ENCODE measurements at regions not wholly inside any gene's neighbourhood (a gene's known extent, or its start where the extent isn't known, plus 50 kb on each side); places are given as distances from the start of the nearest gene placed in this dataset.

DNA sequence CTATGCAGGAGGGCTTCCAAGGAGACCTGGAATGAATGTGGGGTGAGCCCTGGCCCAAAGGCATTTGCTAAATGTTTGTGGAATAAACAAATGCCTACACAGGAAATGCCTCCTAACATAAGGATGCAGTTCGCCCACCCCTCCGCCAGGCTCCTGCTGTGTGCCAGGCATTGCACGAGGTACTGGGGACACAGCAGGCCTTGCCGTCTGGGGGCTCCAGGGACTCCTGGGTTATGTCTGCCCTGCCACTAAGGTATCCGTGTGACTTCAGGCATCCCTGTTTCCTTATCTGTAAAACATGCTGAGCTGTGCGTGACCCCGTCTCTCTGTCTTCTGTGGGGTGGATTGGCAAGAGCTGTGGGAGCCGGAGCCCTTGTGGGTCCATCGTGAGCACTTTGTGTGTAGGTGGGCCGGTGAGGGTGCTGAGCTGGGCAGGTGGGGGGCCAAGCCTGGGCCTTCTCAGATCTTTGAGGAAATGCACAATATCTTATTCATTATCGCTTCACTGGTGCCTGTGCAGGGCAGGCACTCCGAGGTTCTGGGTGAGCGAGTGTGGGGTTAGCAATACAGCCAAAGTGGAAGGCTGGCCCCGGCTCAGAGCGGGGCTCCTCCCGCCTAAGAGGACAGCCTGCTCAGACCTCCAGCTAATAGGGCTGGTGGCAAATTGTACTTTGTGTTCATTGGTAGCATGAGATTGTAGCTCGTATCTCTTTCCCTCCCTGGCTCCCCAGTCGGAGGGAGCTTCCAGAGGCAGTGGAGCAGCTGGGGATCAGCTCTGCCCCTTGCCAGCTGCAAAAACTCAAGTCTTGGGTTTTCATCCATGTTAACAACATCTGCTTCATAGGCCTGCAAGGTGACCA lies 126.8 kb downstream of the GLI2 start:
- Histone ChIP-seq H3K4me3 (no peak overlapping the region), H3K4me1 (peaks cover 0 to 8% (median 0%) of the 10 kb centered on the region in 4 donors), H3K36me3 (no peaks in the 10 kb centered on the region), H3K9me3 (no peaks in the 10 kb centered on the region), H3K27ac (no peak overlapping the region), H3K27me3 (no peaks in the 10 kb centered on the region)
- no peak for TF ChIP-seq POLR2A (IDR thresholded peaks at IDR 0.05)
- TF ChIP-seq, protein P1, sequence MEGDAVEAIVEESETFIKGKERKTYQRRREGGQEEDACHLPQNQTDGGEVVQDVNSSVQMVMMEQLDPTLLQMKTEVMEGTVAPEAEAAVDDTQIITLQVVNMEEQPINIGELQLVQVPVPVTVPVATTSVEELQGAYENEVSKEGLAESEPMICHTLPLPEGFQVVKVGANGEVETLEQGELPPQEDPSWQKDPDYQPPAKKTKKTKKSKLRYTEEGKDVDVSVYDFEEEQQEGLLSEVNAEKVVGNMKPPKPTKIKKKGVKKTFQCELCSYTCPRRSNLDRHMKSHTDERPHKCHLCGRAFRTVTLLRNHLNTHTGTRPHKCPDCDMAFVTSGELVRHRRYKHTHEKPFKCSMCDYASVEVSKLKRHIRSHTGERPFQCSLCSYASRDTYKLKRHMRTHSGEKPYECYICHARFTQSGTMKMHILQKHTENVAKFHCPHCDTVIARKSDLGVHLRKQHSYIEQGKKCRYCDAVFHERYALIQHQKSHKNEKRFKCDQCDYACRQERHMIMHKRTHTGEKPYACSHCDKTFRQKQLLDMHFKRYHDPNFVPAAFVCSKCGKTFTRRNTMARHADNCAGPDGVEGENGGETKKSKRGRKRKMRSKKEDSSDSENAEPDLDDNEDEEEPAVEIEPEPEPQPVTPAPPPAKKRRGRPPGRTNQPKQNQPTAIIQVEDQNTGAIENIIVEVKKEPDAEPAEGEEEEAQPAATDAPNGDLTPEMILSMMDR (IDR thresholded peaks at IDR 0.05) = no peak
- peak in 1 of 3 donors; percentile 38 for DNase-seq

GRCh38 chr2:120863146-120863545 lies 127.5 kb downstream of the GLI2 start:
- peak in 1 of 3 donors; percentile 18 for DNase-seq

DNA sequence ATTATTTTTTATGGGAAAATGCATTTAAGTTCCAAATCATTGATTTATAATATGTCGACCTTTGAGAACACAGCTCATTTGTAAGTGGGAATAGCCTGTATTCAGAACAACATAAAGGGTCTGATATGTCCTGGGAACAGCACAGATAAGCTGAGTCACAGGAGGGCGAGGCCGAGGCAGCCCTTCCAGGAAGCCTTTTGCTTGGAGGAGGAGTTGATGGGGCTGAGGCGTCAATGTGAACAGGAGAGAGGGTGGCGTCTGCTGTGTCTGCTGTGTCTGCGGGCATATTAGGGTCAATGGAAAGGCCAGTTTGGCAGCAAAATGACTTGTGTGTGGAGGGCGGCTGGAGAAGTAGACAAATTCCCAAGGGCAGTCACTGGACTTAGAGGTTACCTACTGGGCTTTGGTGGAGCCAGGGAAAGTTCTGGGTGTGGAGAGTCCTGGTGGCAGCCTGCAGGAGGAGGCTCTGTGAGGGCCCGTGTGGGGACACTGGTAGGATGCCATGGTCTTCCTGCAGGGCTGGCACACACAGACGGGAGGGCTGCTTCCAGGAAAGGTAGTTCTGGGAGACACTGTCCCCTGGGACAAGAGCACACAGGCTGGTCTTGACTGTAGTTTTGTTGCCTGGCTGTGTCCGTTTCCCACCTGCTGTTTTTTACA lies 128.1 kb downstream of the GLI2 start:
- peak in 1 of 3 donors; percentile 35 for DNase-seq
- no peak overlapping the region for H3K4me3 ChIP-seq
- peaks cover 0 to 8% (median 0%) of the 10 kb centered on the region in 4 donors for H3K4me1 ChIP-seq
- no peaks in the 10 kb centered on the region for H3K36me3 ChIP-seq
- TF ChIP-seq POLR2A (IDR thresholded peaks at IDR 0.05) = no peak
- TF ChIP-seq, protein P1 (IDR thresholded peaks at IDR 0.05) = no peak
- no peaks in the 10 kb centered on the region for H3K9me3 ChIP-seq
- no peak overlapping the region for H3K27ac ChIP-seq
- no peaks in the 10 kb centered on the region for H3K27me3 ChIP-seq

More at GRCh38 chr2:120863146-120863545, 127.5 kb downstream of the GLI2 start:
- no peaks in the 10 kb centered on the region for H3K27me3 ChIP-seq
- no peaks in the 10 kb centered on the region for H3K9me3 ChIP-seq
- H3K4me3 ChIP-seq = no peak overlapping the region
- no peak overlapping the region for H3K27ac ChIP-seq
- TF ChIP-seq POLR2A (IDR thresholded peaks at IDR 0.05) = no peak
- TF ChIP-seq, protein P1 (IDR thresholded peaks at IDR 0.05) = no peak
- H3K36me3 ChIP-seq = no peaks in the 10 kb centered on the region
- H3K4me1 ChIP-seq = peaks cover 0 to 8% (median 0%) of the 10 kb centered on the region in 4 donors

DNA sequence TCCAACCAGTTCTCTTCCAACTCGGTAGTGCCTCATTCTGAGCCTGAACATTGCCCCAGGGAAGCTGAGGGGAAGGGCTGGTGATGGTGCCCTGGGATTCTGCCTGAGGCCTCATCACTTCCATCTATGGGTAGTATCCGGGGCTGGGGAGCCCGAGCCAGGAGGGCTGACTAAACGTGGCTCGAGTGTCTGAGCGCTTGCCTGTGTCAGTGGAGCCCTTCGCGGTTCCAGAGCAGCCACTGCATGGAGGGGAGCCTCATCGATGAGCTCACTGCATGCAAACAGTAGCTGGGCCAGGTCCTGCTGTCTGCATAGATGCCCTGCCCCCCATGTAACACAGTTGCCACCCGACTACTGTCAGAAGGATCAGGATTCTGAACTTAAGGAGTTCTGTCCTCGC lies 129.3 kb downstream of the GLI2 start:
- Histone ChIP-seq H3K27ac (no peak overlapping the region), H3K9me3 (no peaks in the 10 kb centered on the region), H3K27me3 (no peaks in the 10 kb centered on the region), H3K4me1 (peaks cover 0 to 8% (median 0%) of the 10 kb centered on the region in 4 donors), H3K4me3 (no peak overlapping the region), H3K36me3 (no peaks in the 10 kb centered on the region)
- no peak for DNase-seq
- TF ChIP-seq POLR2A (IDR thresholded peaks at IDR 0.05) = no peak
- TF ChIP-seq, protein P1 (IDR thresholded peaks at IDR 0.05) = no peak

- Histone ChIP-seq H3K27ac (no peak overlapping the region), H3K4me1 (peaks cover 0 to 8% (median 0%) of the 10 kb centered on the region in 4 donors), H3K27me3 (no peaks in the 10 kb centered on the region), H3K36me3 (no peaks in the 10 kb centered on the region), H3K9me3 (no peaks in the 10 kb centered on the region), H3K4me3 (no peak overlapping the region)
- TF ChIP-seq POLR2A (IDR thresholded peaks at IDR 0.05) = no peak
- TF ChIP-seq, protein P1 (IDR thresholded peaks at IDR 0.05) = no peak
- DNase-seq = peak in 1 of 3 donors; percentile 28
Measured at GRCh38 chr2:120865656-120866055, 130.0 kb downstream of the GLI2 start.
